ENCODE measurements at regions not wholly inside any gene's neighbourhood (a gene's known extent, or its start where the extent isn't known, plus 50 kb on each side); places are given as distances from the start of the nearest gene placed in this dataset.

- Mint-ChIP-seq H3K36me3 (no peaks in the 10 kb centered on the region), H3K27ac (no peak overlapping the region), H3K4me3 (no peak overlapping the region), H3K9me3 (no peaks in the 10 kb centered on the region), H3K4me1 (no peaks in the 10 kb centered on the region), H3K27me3 (ENCODE audit: insufficient read depth, low read depth) (peaks cover under 1% of the 10 kb centered on the region)
- Histone ChIP-seq H4K20me1 (ENCODE audit: low read depth) (no peaks in the 10 kb centered on the region), H3K27ac (no peak overlapping the region), H3K4me1 (peaks cover 10% of the 10 kb centered on the region), H3K4me3 (no peak overlapping the region), H3K9me3 (ENCODE audit: low read depth) (no peaks in the 10 kb centered on the region), H3K27me3 (no peaks in the 10 kb centered on the region), H3K36me3 (no peaks in the 10 kb centered on the region), H2AFZ (replicated peaks) (no peak overlapping the region), H3K9ac (no peak overlapping the region), H3K79me2 (ENCODE audit: low read depth) (no peaks in the 10 kb centered on the region), H3F3A (ENCODE audit: low read depth) (no peaks in the 10 kb centered on the region), H3K4me2 (no peak overlapping the region)
- TF ChIP-seq, protein P1, sequence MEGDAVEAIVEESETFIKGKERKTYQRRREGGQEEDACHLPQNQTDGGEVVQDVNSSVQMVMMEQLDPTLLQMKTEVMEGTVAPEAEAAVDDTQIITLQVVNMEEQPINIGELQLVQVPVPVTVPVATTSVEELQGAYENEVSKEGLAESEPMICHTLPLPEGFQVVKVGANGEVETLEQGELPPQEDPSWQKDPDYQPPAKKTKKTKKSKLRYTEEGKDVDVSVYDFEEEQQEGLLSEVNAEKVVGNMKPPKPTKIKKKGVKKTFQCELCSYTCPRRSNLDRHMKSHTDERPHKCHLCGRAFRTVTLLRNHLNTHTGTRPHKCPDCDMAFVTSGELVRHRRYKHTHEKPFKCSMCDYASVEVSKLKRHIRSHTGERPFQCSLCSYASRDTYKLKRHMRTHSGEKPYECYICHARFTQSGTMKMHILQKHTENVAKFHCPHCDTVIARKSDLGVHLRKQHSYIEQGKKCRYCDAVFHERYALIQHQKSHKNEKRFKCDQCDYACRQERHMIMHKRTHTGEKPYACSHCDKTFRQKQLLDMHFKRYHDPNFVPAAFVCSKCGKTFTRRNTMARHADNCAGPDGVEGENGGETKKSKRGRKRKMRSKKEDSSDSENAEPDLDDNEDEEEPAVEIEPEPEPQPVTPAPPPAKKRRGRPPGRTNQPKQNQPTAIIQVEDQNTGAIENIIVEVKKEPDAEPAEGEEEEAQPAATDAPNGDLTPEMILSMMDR (IDR thresholded peaks at IDR 0.05), result no peak
- TF ChIP-seq EZH2phosphoT487 (IDR thresholded peaks at IDR 0.05) (no peak), EZH2 (IDR thresholded peaks at IDR 0.05) (no peak)
- DNase-seq (ENCODE audit: low spot score), result no peak
Observed at GRCh38 chr17:27990100-27990499, 52.4 kb upstream of the NLK start.

- TF ChIP-seq EZH2phosphoT487 (IDR thresholded peaks at IDR 0.05), result no peak
- no peak for TF ChIP-seq EZH2 (IDR thresholded peaks at IDR 0.05)
- TF ChIP-seq, protein P1 (IDR thresholded peaks at IDR 0.05), result no peak
- H3K4me1 Mint-ChIP-seq, result peaks cover 5% of the 10 kb centered on the region
Observed at GRCh38 chr17:27990979-27991378, 51.5 kb upstream of the NLK start.

GRCh38 chr17:27991462-27991993, 50.9 kb upstream of the NLK start:
- TF ChIP-seq EZH2phosphoT487 (IDR thresholded peaks at IDR 0.05) (no peak), EZH2 (IDR thresholded peaks at IDR 0.05) (no peak)
- TF ChIP-seq, protein P1 (IDR thresholded peaks at IDR 0.05), result no peak
- H3K4me2 ChIP-seq, result no peak overlapping the region
- Mint-ChIP-seq H3K4me1 (peaks cover 6% of the 10 kb centered on the region), H3K36me3 (no peaks in the 10 kb centered on the region), H3K4me3 (no peak overlapping the region), H3K9me3 (no peaks in the 10 kb centered on the region), H3K27ac (no peak overlapping the region), H3K27me3 (ENCODE audit: insufficient read depth, low read depth) (peaks cover 2% of the 10 kb centered on the region)
- no peak overlapping the region for H3K4me3 ChIP-seq
- no peak for DNase-seq (ENCODE audit: low spot score)
- no peaks in the 10 kb centered on the region for H3K9me3 ChIP-seq (ENCODE audit: low read depth)
- H3K27me3 ChIP-seq, result no peaks in the 10 kb centered on the region
- H3K4me1 ChIP-seq, result peaks cover 14% of the 10 kb centered on the region
- no peaks in the 10 kb centered on the region for H3K36me3 ChIP-seq
- no peaks in the 10 kb centered on the region for H3K79me2 ChIP-seq (ENCODE audit: low read depth)
- no peaks in the 10 kb centered on the region for H3F3A ChIP-seq (ENCODE audit: low read depth)
- H2AFZ ChIP-seq (replicated peaks), result no peak overlapping the region
- no peak overlapping the region for H3K9ac ChIP-seq
- no peak overlapping the region for H3K27ac ChIP-seq
- no peaks in the 10 kb centered on the region for H4K20me1 ChIP-seq (ENCODE audit: low read depth)

More at GRCh38 chr17:27990979-27991378, 51.5 kb upstream of the NLK start:
- Histone ChIP-seq H2AFZ (replicated peaks) (no peak overlapping the region), H3K27ac (no peak overlapping the region), H3K4me3 (no peak overlapping the region), H3K4me1 (peaks cover 14% of the 10 kb centered on the region), H3F3A (ENCODE audit: low read depth) (no peaks in the 10 kb centered on the region), H3K4me2 (no peak overlapping the region), H3K9me3 (ENCODE audit: low read depth) (no peaks in the 10 kb centered on the region), H4K20me1 (ENCODE audit: low read depth) (no peaks in the 10 kb centered on the region), H3K79me2 (ENCODE audit: low read depth) (no peaks in the 10 kb centered on the region), H3K27me3 (no peaks in the 10 kb centered on the region), H3K9ac (no peak overlapping the region), H3K36me3 (no peaks in the 10 kb centered on the region)
- DNase-seq (ENCODE audit: low spot score), result no peak
- Mint-ChIP-seq H3K27me3 (ENCODE audit: insufficient read depth, low read depth) (peaks cover 2% of the 10 kb centered on the region), H3K27ac (no peak overlapping the region), H3K36me3 (no peaks in the 10 kb centered on the region), H3K9me3 (no peaks in the 10 kb centered on the region), H3K4me3 (no peak overlapping the region)
